Kasumi-1 (cell line): ENCODE measurements at regions not wholly inside any gene's neighbourhood (a gene's known extent, or its start where the extent isn't known, plus 50 kb on each side); places are given as distances from the start of the nearest gene placed in this dataset.

ENCODE experiments used
- DNase-seq, 2 experiments: peaks; one replicate each; lab custom pipeline; 2025; lab: John Stamatoyannopoulos, UW

DNA sequence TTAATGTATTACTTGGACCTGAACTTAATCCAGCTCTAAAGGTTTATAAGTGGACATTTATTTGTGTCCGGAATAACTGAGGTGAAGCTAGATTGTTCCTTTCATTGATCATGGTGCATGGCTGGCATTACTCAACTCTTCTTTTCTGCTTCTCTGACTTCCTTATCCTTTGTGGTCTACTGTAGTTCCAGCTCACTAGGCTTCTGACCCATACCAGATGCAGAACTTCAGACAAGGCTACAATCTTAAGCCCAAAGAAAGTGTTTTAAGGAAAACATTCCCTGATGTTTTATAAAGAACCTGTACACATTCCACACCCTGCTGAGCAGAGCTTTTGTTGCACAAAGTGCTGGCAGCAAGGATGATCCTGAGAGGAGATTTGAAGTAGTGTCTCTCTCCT is 250.8 kb upstream of the TGFBR2 start:
- peak; percentile 41 to 44 for DNase-seq

DNA sequence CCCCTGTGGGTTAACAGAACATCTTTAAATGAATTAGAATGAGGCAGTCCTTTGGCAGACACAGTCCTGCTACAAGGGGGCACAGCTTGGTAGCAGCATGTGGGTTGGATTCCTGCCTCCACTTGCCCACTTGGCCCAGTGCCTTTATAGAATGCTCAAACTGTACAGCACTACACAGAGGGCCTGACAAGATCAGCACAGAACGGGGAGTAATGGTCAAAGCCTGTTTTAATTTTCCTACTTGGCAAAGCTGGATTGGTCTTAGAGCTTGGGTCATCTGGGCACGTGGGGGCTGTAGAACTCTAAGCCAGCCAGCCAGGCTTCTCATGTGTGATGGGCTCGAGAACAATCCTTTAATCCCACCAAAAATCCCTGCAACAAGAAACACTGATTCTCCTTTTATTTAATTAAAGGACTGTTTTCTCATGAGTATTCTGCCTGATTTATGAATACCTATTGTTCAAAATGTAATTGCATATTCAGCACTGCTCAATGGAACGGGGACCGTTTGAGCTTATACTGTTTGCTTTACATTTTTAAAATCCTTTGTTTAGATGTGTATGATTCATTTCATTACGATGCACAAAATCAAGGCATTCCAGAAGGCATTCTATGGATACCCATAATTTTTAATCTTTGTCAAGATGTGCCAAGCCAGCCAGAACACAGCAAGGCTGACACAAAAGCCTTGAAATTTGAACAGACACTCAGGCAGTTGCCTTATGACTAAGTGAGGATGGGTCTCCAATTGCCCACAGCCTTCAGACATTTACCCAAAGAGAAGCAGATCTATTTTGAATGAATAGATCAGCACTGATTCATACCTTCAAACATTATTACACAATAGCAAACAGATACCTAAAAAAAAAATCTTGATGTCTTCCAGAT is 249.3 kb upstream of the TGFBR2 start:
- DNase-seq, result no peak

DNA sequence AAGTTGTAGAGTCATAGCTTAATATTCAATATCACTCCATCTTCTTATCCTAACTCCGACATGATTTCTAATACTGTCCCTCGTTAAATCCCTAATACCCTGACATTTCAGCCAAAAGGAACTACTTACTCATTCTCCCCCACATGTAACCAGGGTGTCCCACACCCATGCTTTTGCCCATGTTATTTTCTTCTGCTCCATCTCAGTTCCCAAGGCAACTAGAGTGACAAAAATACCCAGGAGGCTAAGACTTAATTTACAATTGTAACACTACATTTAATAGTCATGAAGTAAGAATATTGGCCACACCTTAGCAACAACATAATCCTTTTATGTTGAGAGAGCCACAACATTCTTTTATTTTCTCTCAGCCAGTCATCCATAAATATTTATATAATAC is 248.5 kb upstream of the TGFBR2 start:
- DNase-seq, result no peak

DNA sequence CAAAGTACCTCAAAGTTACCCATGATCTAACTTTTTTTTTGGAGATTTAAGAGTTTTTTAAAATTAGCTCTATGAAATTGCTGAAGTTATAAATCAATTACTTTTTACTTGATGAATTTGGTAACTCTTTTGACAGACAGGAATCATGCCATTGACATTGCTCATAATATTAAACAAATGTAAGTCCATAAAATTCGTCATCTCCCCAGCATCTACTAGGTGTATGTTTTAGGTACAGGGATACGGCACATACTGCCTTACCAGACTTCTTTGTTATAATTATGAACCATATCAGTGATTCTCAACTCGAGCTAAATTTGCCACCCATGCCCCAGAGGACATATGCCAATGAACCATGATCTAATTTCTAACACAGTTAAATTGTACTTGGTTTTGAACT is 247.5 kb upstream of the TGFBR2 start:
- DNase-seq, result no peak

DNA sequence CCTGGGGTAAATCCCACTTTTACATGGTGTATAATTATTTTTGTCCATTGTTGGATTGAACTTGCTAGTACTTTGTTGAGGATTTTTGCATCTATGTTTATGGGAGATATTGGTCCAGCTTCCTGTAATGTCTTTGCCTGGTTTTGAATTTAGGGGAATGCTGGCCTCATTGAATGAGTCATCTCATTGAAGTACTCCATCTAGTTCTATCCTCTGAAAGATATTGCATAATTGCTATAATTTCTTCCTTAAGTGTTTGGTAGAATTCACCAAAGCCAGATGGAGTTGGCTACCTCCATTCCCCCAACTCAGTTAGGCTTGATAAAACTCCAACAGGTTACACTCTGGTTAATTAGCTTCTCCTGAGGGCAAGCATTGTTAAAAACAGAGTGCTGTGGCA is 237.4 kb upstream of the TGFBR2 start:
- no peak for DNase-seq

DNA sequence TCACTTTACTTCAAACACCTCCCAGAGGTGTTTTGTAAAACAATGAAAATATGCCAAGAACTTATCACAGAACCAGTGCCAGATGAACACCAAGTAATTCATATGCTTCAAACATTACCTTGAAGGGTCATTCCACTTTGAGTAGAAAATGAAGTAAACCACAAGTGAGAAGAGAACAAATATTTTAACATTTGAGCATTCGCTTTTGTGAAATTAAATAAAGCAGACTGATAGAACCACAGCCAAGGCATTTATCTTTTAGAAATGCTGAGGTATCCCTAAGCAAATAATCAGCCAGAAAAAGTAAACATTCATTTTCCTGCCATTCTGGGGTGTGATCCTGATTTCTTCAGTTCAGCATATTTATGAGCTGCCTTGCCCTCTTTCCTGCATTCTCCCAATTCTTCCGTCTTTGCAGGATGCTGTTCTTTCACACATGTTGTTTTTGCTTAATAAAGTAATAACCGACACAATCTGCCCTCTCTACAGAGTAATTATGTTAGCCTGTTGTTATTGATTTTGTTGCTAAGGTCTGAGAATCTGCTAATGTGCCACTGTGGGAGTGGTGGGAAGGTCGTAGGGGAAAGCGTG is 235.6 kb upstream of the TGFBR2 start:
- DNase-seq, result no peak

DNA sequence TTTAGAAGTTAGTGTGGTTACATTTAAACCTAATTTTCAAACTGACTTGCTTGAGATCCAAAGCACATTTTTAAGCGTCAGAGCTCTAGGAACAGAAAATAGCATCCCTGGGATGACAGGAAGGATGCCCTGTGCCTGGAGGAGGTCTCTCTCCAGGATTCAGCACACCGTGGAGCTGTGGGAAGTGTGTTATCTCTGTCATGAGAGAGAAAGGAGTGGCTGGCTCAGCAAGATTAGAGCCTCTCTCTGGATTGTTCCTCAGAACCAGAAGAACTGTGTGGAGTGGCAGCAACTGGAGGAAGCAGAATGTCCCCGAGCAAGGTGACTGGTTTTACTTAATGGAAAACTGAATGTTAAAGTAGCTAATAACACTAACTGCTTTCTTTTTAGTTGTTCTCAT is 233.6 kb upstream of the TGFBR2 start:
- no peak for DNase-seq

DNA sequence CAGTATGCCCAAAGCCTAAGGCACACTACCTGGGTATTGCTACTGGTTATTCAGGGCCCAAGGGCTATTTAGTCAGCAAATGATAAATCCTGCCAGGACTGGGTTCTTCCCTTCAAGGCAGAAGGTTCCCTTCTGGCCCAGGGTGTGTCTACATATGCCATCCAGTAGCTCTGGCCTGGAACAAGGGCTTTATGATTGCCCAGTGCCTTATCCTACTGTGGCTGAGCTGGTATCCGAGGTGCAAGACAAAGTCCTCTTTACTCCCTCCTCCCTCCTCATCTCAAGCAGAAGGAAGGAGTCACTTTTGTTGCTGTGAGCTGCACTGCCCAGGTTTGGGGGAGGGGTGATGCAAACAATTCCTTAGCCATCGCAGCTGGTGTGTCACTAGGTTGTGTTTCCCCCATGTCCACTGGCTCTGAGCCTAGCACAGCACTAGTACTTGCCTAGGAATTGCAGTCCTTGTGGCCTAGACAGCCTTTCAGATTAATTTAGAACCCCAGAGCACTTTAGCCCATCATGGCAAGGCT is 221.8 kb upstream of the TGFBR2 start:
- DNase-seq, result no peak

DNA sequence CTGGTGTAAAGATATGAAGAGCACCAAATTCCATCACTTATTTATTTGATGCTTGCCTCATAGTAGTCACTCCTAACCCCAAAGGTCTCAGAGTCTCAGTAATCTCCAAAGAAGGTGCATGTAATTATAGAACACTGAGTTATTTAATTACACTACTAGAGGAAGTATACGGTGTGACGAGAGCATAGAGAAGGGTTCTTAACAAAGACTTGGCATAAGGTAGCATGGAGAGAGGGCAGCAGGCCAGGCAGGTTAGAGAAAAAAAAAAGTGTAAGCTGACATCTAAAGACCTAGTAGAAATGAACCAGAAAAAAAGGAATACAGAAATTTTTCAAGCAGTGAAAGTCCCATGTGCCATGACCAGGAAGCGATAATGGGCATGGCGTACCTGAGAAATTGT is 213.3 kb upstream of the TGFBR2 start:
- DNase-seq, result no peak

DNA sequence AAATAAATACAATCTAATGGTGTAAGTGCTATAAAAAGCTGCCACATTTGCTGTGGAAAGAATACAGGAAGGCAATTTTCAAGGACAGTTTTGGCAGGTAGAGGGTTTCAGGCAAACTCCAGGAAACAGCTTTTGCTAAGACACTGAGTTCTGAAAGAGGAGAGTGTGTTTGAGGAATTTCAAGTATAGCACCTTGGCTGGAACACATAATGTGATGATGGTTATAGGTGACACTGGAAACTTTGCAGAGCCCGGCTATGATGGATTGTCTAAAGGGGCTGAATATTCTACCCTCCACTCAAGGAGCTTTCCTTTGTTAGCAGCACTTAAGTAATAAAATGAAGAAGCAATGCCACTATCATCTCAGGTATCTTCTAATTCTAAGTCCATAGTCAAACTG is 209.4 kb upstream of the TGFBR2 start:
- DNase-seq, result no peak

DNA sequence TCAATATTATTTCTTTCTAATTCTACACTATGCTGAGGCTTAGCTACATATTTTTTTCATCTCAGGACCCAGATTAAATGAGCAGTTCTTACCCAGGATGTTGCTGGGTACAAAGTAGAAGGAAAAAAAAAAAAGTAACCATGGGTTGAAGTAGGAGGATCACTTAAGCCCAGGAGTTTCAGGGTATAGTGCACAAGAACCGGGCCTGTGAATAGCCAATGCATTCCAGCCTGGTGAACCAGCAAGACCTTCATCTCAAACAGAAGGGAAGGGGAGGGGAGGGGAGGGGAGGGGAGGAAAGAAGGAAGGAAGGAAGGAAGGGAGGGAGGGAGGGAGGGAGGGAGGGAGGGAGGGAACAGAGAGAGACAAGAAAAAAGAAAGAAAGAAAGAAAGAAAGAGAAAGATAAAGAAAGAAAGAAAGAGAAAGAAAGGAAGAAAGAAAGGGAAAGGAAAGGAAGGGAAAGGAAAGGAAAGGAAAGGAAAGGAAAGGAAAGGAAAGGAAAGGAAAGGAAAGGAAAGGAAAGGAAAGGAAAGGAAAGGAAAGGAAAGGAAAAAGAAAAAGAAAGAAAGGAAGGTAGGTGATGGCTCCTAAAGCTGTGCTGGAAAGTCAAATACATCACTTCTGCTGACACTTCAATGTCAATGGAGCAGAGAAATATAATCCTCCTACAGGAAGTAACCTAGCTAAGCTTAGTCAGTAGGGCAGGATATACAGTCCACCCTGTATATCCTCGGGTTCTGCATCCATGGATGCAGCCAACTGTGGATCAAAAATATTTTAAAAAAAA is 206.8 kb upstream of the TGFBR2 start:
- no peak for DNase-seq

DNA sequence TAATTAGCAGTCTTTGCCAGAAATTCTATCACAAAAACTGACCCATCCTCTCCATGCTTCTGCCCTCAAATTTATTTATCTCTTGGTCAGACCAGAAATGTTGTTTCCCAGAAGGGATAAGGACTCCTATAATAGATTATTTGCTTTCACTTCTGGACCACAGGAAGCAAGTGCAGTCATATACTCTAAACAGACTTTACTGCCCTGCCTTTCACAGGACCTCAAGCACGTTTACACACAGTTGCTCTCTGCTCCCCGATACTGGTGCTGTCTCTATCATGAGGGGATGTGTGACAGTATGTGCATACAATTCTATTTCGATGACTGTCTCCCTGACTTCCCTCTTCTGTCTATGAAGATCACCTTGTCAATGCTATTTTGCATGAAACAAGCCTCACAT is 205.5 kb upstream of the TGFBR2 start:
- DNase-seq, result no peak

DNA sequence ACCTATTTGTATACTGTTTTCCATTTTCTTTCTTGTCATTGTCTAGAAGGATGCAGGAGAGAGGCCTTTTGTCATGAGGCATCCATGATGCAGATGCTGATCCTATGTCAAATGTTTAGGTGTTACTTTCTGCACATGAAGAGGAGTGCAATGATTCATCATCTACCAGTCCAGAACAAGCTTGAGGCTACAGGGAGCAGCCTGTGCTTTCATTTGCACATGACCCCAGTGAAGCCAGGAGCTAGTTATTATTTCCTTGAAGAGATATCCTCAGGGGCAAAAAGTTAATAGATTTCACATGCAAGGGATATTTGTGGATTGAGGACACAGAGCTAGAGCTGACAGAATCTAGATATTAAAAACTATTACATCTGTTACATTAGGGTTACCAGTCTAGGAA is 204.4 kb upstream of the TGFBR2 start:
- no peak for DNase-seq

DNA sequence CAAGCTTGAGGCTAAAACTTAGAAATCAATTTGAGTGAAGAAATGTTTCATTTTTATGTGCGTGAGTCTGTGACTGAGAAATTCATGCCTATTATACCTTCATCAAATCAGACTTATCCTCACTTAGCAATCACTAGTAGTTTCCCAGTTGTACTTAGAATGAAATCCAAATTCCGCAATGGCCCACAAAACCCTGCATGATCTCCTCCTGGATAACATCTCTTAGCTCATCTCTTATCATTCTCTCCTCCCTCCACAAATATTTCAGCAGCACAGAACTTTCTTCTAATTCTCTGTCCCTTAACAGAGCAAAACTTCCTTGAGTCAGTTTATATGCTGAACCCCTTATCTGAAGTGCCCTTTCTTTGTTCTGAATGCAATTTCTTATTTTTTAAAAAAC is 198.8 kb upstream of the TGFBR2 start:
- no peak for DNase-seq

DNA sequence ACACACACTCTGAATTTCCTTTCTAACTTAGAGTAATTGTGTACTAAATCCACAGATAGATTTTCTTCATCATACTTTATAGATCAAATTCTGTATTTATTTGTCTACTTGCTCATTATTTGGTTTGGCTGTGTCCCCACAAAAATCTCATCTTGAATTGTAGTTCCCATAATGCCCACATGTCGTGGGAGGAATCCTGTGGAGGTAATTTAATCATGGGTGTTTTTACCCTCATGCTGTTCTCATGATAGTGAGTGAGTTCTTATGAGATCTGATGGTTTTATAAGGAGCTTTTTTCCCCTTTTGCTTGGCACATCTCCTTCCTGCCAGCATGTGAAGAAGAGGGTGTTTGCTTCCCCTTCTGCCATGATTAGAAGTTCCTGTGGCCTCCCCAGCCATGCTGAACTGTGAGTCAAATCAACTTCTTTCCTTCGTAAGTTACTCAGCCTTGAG is 198.3 kb upstream of the TGFBR2 start:
- no peak for DNase-seq

DNA sequence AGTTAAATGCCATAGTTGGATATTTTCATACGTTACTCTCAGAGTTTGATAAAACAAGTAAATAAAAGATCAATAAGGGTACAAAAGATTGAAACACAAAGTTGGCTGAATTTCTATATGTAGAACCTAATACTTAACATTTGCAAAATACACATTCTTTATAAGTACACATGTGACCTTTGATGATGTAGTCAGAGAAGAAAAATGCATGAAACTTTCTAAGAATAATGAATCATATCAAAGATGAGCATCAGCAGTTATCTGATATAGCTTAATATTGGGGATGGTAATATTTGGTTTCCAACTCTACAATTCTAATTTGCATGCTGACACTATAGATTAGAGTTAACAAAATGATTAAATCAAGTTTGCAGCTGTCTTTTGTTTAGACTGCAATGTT is 188.0 kb upstream of the TGFBR2 start:
- no peak for DNase-seq

DNA sequence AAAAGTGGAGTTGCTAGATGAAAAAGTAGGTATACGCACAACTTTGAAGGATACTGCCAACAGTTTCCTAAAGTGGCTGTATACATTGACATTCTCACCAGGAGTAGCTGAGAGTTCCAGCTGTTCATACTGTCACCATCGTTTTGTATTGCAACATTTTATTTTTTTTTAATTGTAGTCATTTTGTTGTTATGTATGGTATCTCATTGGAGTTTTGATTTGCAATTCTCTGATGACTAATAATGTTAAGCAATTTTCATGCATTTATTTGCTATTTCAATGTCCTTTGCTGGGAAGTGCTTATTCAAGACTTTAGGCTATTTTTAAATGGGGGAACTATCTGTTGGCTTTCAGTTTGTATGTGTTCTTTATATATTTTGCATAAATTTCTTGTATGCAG is 185.1 kb upstream of the TGFBR2 start:
- DNase-seq, result no peak

DNA sequence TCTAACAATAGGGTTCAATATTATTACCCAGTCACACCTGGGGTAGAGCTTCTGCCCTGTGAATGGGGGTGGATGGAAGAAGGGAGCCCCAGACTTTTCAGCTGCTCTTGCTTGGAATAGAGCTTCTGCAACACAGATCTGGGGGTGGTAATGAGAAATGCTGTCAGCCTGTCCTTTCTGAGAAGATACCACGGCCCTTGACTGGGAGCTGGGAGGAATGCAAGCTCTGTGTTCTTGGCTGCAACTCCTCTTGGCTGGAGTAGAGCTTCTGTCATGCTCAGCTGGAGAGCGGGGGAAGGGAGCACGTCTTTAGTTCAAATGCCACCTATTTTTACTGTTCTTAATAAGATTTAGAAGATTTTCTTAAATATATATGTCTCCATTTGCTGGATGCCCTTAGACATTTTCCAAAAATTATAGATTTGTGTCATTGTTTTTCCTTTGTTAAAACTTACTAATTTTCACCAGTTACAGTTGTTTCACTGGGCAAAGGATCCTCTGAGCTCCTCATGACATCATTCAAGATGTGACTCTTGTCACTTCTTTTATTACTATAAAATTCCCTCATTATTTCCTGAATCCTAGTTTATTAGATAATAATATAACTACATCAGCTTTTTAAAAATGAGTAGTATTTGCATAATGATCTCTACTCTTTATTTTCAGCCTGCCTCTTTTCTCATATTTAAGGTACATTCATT is 180.0 kb upstream of the TGFBR2 start:
- no peak for DNase-seq

DNA sequence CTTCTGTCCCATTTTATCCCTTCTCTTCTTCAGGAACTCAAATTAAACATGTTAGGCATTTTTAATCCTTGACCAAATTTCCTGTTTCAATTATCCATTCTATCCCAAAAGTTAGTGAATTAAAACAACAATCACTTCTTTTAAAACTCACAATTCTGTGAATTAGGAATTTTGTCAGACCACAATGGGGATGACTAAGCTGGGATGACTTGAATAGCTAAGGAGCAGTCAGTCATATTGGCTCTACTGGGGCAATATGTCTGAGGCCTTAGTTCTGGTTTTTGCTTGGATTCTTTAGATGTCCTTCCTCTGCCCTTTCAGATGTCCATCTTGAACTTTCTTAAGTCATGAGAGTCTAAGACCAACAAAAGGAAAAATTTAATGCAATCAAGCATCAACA is 178.2 kb upstream of the TGFBR2 start:
- no peak for DNase-seq

DNA sequence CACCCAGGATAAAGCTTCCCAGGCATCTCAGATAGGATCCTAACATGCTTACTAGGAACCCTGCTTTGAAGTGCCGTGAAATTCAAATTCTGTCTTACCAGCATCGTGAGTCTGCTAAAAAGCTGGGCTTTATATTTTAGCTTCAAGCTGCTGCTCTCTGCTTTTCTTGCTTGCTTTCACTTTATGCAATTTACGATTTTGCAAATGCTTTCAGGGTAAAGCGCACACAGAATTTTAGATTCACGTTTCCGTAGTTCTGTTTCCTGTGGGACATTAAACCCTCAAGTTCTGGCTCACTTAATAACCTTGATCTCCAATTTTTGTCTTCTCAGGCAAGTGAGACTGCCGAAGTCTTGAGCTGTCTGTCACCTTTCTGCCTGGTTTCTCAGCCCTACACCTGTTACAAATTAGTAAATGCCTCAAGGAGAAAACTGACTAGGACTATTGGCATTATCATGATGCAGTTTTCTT is 170.5 kb upstream of the TGFBR2 start:
- no peak for DNase-seq

DNA sequence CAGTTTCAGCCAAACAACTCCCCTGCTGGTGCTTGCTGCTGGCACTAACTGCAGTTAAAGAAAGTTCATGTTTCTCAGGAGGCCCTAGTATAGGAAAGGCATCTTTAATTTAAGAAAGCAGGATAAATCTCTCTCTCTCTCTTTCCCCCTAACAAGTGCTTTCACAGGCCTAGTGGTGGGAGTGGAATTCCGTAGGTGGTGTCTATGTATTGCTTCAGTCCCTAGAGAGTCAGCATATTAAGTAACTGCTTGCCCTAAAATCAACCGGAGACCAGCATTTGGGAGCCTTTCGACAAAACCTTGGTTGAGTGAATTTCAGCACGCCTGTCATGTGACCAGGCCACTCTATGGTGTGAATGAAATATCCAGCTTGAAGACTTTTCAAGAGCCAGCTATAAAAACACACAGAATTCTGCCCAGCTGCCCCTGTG is 169.2 kb upstream of the TGFBR2 start:
- DNase-seq, result no peak

DNA sequence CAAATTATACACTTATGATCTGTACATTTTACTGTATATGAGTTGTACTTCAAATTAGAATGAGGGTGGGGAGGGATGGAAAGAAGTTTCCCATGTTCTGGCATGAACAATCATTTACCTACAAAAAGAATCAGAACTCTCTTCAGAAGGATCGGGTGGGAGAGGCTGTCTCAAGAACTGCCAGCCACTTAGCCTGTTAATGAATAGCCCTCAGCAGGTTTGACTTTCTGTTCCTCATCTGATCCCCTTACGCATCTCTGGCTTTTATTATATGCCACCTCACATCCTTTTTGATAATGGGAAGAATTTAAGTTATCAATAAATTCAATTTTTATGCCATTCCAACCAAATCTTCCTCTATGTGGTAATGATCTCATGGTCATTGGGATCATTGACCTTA is 168.3 kb upstream of the TGFBR2 start:
- DNase-seq, result no peak
